Endothelial cell of umbilical vein (primary cell): ENCODE measurements at regions not wholly inside any gene's neighbourhood (a gene's known extent, or its start where the extent isn't known, plus 50 kb on each side); places are given as distances from the start of the nearest gene placed in this dataset.

Experiments used
- EZH2 ChIP-seq: IDR thresholded peaks from 2 replicates; pipeline ENCODE4 v1.6.1; 2012; ENCODE audit warnings: borderline replicate concordance, low read depth, mild to moderate bottlenecking, moderate library complexity, low read length, inconsistent platforms; ENCODE audit not compliant: severe bottlenecking
- POLR2A ChIP-seq: IDR thresholded peaks from 2 replicates; pipeline ENCODE4 v1.6.1; 2012; ENCODE audit warnings: low read depth, mild to moderate bottlenecking, control low read depth, low read length
- TF ChIP-seq, protein P1 (sequence below), 2 donors: IDR thresholded peaks; 1 replicate in 1 of 2; 2 replicates in 1 of 2; pipeline ENCODE4 v1.5.1; 2011; ENCODE audit warnings: low read length in 2 of 2, mild to moderate bottlenecking in 2 of 2, moderate library complexity in 2 of 2, control low read depth in 1 of 2, inconsistent platforms in 1 of 2, low read depth in 1 of 2; ENCODE audit not compliant: insufficient read depth in 1 of 2; ENCODE audit errors: extremely low read depth in 1 of 2

GRCh38 chr18:30675493-30675892 lies 367.0 kb downstream of the DSC3 start:
- TF ChIP-seq POLR2A: no peak
- TF ChIP-seq EZH2: no peak
- TF ChIP-seq, protein P1, sequence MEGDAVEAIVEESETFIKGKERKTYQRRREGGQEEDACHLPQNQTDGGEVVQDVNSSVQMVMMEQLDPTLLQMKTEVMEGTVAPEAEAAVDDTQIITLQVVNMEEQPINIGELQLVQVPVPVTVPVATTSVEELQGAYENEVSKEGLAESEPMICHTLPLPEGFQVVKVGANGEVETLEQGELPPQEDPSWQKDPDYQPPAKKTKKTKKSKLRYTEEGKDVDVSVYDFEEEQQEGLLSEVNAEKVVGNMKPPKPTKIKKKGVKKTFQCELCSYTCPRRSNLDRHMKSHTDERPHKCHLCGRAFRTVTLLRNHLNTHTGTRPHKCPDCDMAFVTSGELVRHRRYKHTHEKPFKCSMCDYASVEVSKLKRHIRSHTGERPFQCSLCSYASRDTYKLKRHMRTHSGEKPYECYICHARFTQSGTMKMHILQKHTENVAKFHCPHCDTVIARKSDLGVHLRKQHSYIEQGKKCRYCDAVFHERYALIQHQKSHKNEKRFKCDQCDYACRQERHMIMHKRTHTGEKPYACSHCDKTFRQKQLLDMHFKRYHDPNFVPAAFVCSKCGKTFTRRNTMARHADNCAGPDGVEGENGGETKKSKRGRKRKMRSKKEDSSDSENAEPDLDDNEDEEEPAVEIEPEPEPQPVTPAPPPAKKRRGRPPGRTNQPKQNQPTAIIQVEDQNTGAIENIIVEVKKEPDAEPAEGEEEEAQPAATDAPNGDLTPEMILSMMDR (IDR thresholded peaks at IDR 0.05; ENCODE audit: extremely low read depth in 1 of 2, insufficient read depth in 1 of 2, low read depth in 1 of 2, low read length in 2 of 2): no peak
